HFF-Myc (cell line): ENCODE measurements at regions not wholly inside any gene's neighbourhood (a gene's known extent, or its start where the extent isn't known, plus 50 kb on each side); places are given as distances from the start of the nearest gene placed in this dataset.
A peak's percentile ranks its signal among the peaks of the same experiment; 100 is the strongest.

Experiments used
- DNase-seq: peaks from one replicate; pipeline ENCODE4 v3.0.0-alpha.2; 2011; ENCODE audit warnings: low read depth; ENCODE audit errors: extremely low read depth
- H3K4me3 ChIP-seq: replicated peaks from 2 replicates; pipeline ENCODE4 v1.5.1; 2011; ENCODE audit warnings: low read depth, mild to moderate bottlenecking, control low read depth, low read length
- TF ChIP-seq, protein P1 (sequence below): IDR thresholded peaks from 2 replicates; pipeline ENCODE4 v1.5.1; 2012; ENCODE audit warnings: mild to moderate bottlenecking, low read depth, low read length, control low read depth; ENCODE audit errors: missing control alignments

DNA sequence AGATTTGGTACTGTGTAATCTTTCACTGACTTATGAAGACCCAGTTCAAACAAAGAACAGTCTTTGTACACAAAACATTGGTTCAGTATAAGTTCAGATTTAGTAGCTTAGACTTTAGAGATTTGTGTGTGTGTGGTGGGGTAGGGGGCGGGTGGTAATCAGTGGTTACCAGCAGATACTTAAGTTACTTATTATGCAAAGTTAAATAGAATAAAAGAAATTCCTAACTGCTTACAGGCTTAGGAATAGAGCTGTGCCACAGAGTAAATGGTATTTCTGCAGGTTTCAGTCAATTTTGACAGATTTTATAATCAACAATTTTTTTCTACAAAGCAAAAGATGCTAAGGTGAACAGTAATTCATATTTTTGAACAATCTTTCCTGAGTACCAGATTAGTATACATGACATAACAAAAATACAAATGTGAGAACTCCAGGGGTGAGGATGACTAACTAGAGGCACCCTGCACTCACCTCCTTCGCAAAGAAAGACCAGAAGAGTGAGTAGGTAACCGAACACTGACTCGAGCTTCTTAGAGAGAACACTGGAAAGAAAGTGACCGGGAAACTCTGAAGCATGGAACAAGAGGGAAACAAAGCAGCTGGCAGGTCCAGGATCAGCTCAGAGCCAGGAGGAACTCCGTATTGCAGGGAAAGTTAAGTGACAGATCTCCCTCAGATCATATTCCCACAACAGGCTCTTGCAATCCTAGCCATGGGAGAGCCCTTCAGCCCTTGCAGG, 560.6 kb downstream of the COL12A1 start:
- H3K4me3 ChIP-seq: no peak overlapping the region
- TF ChIP-seq, protein P1, sequence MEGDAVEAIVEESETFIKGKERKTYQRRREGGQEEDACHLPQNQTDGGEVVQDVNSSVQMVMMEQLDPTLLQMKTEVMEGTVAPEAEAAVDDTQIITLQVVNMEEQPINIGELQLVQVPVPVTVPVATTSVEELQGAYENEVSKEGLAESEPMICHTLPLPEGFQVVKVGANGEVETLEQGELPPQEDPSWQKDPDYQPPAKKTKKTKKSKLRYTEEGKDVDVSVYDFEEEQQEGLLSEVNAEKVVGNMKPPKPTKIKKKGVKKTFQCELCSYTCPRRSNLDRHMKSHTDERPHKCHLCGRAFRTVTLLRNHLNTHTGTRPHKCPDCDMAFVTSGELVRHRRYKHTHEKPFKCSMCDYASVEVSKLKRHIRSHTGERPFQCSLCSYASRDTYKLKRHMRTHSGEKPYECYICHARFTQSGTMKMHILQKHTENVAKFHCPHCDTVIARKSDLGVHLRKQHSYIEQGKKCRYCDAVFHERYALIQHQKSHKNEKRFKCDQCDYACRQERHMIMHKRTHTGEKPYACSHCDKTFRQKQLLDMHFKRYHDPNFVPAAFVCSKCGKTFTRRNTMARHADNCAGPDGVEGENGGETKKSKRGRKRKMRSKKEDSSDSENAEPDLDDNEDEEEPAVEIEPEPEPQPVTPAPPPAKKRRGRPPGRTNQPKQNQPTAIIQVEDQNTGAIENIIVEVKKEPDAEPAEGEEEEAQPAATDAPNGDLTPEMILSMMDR: no peak
- DNase-seq: no peak

DNA sequence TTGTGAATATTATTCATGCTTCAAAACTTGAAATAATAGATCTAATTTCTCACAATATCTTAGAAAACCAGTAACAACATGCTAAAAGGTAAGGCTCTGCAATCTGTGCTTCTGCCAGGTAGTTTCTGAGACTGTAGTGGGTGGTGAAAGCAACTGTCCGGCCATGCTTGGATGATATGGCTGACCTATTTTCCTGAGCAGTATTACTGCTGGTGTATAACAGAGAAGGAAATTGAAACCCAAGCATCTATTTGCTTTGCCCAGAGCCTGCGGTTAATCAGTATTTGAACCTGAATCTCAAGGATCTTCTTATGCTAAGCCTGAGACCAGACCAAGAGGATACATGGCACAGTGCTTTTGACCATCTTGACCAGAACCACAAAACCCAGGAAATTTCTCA, 563.8 kb downstream of the COL12A1 start:
- TF ChIP-seq, protein P1: no peak
- DNase-seq: no peak
- H3K4me3 ChIP-seq: no peak overlapping the region

DNA sequence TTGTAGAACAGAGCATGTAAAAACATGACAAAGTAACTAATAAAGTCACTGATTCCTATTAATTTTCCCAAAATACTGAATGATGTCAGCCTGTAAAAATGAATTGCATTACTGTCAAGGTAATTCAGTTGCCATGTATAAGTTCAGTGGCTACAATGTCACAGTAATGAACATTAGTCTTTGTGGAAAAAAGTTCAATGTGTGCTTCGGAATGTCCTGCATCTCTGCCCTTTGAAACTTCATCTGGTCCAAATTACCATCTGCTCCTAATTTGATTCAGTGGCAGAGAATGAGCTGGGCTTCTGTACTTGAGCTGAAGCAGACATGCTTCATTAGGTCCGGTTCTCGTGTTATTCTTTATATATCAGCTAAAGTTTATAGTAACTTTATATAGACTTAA, 567.4 kb downstream of the COL12A1 start:
- DNase-seq: peak; percentile 37
- no peak overlapping the region for H3K4me3 ChIP-seq
- TF ChIP-seq, protein P1: no peak

- no peak for DNase-seq
- TF ChIP-seq, protein P1: no peak
- H3K4me3 ChIP-seq: no peak overlapping the region
These were observed 573.5 kb downstream of the COL12A1 start for GRCh38 chr6:74632196-74632875.

DNA sequence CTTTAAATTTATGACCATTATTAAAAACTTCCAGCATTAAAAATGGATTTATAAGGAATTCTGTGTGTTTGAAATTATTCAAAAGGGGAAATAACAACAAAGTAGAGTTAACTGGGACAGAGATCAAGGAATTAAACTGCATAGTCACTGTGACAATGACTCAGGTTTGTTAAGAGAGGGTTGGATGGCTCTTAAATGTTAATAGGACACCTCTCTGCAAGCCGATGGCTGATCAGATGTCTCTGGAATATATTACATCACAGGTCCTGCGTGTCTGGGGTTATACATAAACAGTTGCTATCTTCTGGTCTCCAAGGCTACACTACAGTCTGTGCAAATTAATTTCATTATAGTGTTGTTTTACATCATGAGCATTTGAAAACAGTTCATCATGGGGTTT, 574.3 kb downstream of the COL12A1 start:
- no peak for DNase-seq
- TF ChIP-seq, protein P1: no peak
- H3K4me3 ChIP-seq: no peak overlapping the region

- TF ChIP-seq, protein P1: no peak
- H3K4me3 ChIP-seq: no peak overlapping the region
- no peak for DNase-seq
These were observed 579.6 kb downstream of the COL12A1 start for GRCh38 chr6:74626288-74626687.
